ENCODE measurements at regions not wholly inside any gene's neighbourhood (a gene's known extent, or its start where the extent isn't known, plus 50 kb on each side); places are given as distances from the start of the nearest gene placed in this dataset.

- Histone ChIP-seq H3K4me1 (ENCODE audit: insufficient read depth) (0 out of 2 replicates have a peak, but pooled peaks cover 6% of the 10 kb centered on the region), H2AFZ (no peak overlapping the region), H4K20me1 (replicated peaks; ENCODE audit: insufficient read depth) (no peaks in the 10 kb centered on the region), H3K9me2 (ENCODE audit: insufficient read depth) (peaks cover 6% of the 10 kb centered on the region; the same call in 1 of the 2 replicates), H3K4me2 (no peak overlapping the region), H3F3A (replicated peaks; ENCODE audit: low read depth) (no peaks in the 10 kb centered on the region), H3K27me3 (ENCODE audit: insufficient read depth) (no peaks in the 10 kb centered on the region), H3K4me3 (no peak overlapping the region), H3K79me2 (replicated peaks; ENCODE audit: insufficient read depth) (no peaks in the 10 kb centered on the region), H3K27ac (ENCODE audit: low read depth) (no peak overlapping the region), H3K36me3 (ENCODE audit: insufficient read depth) (no peaks in the 10 kb centered on the region)
- Mint-ChIP-seq H3K27ac (no peak overlapping the region), H3K4me3 (no peak overlapping the region), H3K4me1 (peaks cover 14% of the 10 kb centered on the region), H3K9me3 (no peaks in the 10 kb centered on the region; the same call in 2 of the 3 replicates), H3K27me3 (ENCODE audit: insufficient read depth, low read depth, poor library complexity) (no peaks in the 10 kb centered on the region), H3K36me3 (ENCODE audit: low read depth) (no peaks in the 10 kb centered on the region)
- DNase-seq (ENCODE audit: low spot score) (no peak), ATAC-seq (no peak)
- TF ChIP-seq REST (IDR thresholded peaks at IDR 0.05; ENCODE audit: unreplicated experiment) (no peak), ZNF462 (CRISPR knock-in tag; IDR thresholded peaks at IDR 0.05) (no peak), CTCF (conservative IDR thresholded peaks at IDR 0.05; ENCODE audit: low read depth in 2 of 2) (no peak), ETS1 (IDR thresholded peaks at IDR 0.05) (no peak), JUNB (IDR thresholded peaks at IDR 0.05; ENCODE audit: unreplicated experiment) (no peak), STAT1 (IDR thresholded peaks at IDR 0.05; ENCODE audit: unreplicated experiment) (no peak), EZH2phosphoT487 (IDR thresholded peaks at IDR 0.05; ENCODE audit: unreplicated experiment) (no peak), ZNF114 (CRISPR knock-in tag; IDR thresholded peaks at IDR 0.05) (no peak), POLR2AphosphoS5 (IDR thresholded peaks at IDR 0.05; ENCODE audit: low read depth) (no peak), NANOG (IDR thresholded peaks at IDR 0.05; ENCODE audit: borderline replicate concordance) (no peak), CREB1 (CRISPR knock-in tag; IDR thresholded peaks at IDR 0.05; ENCODE audit: low read depth) (no peak), ZNF331 (CRISPR knock-in tag; IDR thresholded peaks at IDR 0.05; ENCODE audit: low read depth) (no peak)
Measured at GRCh38 chr16:47983999-47984580, 171.7 kb downstream of the ABCC12 start.
